ENCODE measurements at regions not wholly inside any gene's neighbourhood (a gene's known extent, or its start where the extent isn't known, plus 50 kb on each side); places are given as distances from the start of the nearest gene placed in this dataset.
A peak's percentile ranks its signal among the peaks of the same experiment; 100 is the strongest.

GRCh38 chr10:108901781-108902618, 1021.3 kb downstream of the XPNPEP1 start:
- no peak for TF ChIP-seq CTCF (IDR thresholded peaks at IDR 0.05; ENCODE audit: low read depth, low read length, missing control alignments)
- no peak for DNase-seq (ENCODE audit: low read depth)
- H3K4me3 ChIP-seq (ENCODE audit: low read depth, low read length) = no peak overlapping the region

GRCh38 chr10:108899670-108900069, 1023.6 kb downstream of the XPNPEP1 start:
- no peak overlapping the region for H3K4me3 ChIP-seq (ENCODE audit: low read depth, low read length)
- TF ChIP-seq CTCF (IDR thresholded peaks at IDR 0.05; ENCODE audit: low read depth, low read length, missing control alignments) = no peak
- no peak for DNase-seq (ENCODE audit: low read depth)

- DNase-seq (ENCODE audit: low read depth) = peak; percentile 49
- no peak overlapping the region for H3K4me3 ChIP-seq (ENCODE audit: low read depth, low read length)
- no peak for TF ChIP-seq CTCF (IDR thresholded peaks at IDR 0.05; ENCODE audit: low read depth, low read length, missing control alignments)
Measured at GRCh38 chr10:108894402-108895301, 1028.7 kb downstream of the XPNPEP1 start.

DNA sequence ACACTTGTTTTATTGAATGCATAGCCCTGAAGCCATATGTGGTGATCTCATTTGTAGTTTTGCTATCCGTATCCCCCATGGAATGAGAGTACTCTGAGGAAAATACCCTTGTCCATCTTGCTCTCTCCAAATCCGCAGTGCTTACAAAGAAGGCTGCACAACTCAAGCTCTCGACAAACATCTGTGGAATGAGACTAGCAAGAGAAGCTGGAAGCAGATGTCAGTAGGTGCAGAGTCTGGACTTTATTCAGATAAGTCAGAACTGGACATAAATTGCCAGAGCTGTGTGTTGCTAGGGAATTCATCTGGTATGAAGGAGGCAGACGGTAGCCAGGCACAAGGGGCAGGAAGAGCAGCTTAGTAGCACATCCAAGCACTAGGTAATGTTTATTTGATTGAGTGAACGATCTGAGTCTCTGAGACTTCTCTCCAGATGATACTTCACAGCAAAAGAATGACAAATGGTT, 1046.2 kb downstream of the XPNPEP1 start:
- no peak for DNase-seq (ENCODE audit: low read depth)
- no peak for TF ChIP-seq CTCF (IDR thresholded peaks at IDR 0.05; ENCODE audit: low read depth, low read length, missing control alignments)

GRCh38 chr10:108872854-108873253, 1050.5 kb downstream of the XPNPEP1 start:
- DNase-seq (ENCODE audit: low read depth) = no peak
- TF ChIP-seq CTCF (IDR thresholded peaks at IDR 0.05; ENCODE audit: low read depth, low read length, missing control alignments) = no peak

More for the DNA sequence above, 1046.2 kb downstream of the XPNPEP1 start:
- no peak overlapping the region for H3K4me3 ChIP-seq (ENCODE audit: low read depth, low read length)

DNA sequence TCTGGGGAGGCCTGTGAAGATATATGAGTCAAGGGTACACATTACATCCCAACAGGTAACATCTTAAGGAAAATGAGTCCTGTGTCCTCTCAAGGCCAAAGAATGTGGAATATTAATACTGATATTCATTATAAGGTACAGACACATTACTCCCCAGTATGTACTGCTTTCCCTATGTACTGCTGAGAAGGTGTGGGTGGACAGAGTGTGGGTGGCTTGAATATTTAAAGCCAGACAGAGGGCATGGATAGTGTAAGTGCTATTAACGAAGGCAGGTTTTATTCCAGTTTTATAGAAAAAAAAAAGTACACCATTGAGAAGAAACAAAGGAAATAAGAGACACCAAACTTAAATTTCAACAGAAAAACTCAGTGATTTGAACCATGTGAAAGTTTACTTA, 1054.4 kb downstream of the XPNPEP1 start:
- DNase-seq (ENCODE audit: low read depth) = no peak
- no peak overlapping the region for H3K4me3 ChIP-seq (ENCODE audit: low read depth, low read length)
- no peak for TF ChIP-seq CTCF (IDR thresholded peaks at IDR 0.05; ENCODE audit: low read depth, low read length, missing control alignments)

More at GRCh38 chr10:108872854-108873253, 1050.5 kb downstream of the XPNPEP1 start:
- H3K4me3 ChIP-seq (ENCODE audit: low read depth, low read length) = no peak overlapping the region
